Forelimb muscle (tissue), 1 donor: ENCODE measurements at regions not wholly inside any gene's neighbourhood (a gene's known extent, or its start where the extent isn't known, plus 50 kb on each side); places are given as distances from the start of the nearest gene placed in this dataset.

Experiments used
- DNase-seq: peaks from one replicate; pipeline ENCODE4 v3.0.0-alpha.2; 2013; ENCODE audit warnings: low read depth

DNA sequence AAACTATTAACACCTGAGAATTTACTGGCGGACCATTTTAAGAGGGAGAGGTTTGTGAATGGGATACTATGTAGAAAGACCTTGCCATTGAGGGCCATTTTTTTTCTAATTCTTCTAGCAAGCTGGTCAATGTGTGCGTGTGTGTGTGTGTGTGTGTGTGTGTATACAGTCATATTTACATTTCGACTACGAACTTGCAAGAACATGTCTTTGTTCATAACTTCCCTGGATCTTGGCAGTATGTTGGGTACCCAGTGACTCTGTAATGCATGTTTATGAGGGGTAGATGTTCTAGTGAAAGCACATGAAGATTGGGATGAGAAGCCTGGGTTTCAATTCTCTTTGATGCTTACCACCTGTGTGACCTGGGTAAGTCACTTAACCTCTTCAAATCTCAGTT, 133.6 kb downstream of the UBE2E3 start:
- no peak for DNase-seq

DNA sequence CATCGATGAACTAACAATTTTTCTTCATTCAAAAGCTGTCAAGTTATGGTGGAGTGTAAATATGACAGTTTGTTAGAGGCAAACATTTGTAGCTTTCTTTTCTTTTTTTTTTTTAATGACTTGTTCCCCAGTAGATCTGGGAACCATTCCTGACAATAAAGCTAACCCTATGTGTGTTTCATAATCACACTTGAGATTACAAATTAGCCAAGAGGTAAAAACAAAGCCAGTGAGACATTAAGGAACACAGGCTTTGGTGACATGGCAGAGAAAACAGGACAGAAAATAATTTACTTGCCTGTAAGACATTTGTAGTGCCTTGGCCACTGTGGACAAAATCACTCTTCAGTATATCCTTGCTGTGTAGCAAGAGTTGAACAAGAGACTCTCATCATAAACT, 135.9 kb downstream of the UBE2E3 start:
- DNase-seq, result no peak

DNA sequence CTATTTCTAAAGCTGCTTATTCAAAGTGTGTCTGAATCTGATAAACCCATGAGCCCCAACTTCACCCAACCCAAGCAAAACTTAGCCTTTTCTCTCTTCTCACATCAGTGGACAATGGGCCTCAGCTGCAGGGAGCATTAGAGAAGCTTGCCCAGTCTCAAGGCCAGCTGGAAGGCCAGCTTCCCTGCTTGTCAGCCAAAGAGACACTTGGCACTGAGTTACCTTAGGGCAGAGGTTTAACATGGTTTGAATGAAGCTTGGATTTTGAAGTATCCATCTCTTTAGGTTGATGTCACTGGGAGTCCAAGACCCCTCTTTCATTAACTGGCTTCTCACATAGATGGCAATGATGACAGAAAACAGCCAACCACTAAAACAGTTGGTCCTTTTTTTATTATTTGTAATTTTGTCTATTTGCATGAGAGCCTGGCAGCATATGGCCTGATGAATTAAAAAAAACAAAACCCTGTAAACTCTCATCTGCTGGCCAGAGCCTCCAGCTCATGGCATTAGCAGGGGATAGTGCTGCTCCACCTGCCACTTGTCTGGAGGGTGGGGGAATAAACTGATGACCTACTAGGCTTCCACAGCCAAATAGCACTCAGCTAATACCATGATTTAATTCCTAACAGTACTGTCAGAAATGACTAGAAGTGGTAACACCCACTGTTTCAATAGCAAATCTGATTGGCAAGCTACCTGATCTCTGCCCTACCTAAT, 137.0 kb downstream of the UBE2E3 start:
- DNase-seq, result no peak

DNA sequence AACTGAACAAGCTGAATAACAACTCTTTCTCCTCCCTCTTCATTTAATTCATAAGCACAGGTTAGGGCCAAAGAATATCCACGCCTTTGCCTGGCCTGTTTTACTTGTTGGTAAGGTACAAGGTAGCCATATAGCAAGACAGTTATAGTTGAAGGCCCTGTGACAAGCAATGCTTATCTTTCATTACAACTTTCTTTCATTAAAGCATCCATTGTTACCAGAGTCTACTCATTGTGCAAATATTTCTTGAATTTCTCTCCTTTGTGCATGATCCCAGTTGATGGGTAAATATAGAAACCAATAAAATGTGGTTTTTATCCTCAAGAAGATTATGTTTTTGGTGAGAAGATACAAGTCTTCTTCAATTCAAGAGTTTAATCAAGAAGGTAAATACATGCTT, 140.2 kb downstream of the UBE2E3 start:
- no peak for DNase-seq

DNA sequence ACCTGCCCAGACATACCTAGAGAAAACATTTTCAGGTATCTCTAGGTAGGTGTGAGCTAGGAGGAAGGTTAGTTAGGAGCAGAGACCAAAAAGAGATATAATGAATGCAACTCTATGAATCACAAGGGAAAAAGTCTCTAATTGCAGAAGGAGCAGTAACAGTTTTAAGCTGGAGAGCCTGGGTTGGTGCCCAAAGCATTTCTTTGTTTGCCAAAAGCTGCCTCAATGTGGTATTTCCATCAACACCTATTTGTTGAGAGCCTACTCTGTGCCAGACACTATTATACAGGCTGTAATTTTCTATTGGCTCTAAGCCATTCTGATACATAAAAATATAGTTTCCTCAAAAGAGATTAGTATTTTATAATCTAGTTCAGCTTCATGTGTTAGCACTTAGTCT, 141.6 kb downstream of the UBE2E3 start:
- DNase-seq, result no peak

DNA sequence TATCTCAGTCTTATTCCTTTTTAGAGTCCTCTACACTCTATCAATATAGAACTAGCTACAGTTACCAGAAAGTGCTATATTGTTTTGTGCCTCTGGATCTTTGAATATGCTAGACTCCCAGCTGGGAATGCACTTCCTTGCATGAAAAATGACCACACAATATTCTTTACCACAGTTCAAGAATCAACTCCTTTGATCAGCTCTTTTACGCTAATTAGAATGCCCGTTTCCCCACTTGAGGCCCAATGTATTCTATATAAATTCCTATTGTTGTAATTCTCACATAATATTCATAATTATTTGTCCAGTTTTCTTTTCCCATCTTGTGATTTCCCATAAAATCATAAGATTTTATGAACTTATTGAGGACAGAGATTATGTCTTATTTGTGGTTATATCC, 142.2 kb downstream of the UBE2E3 start:
- no peak for DNase-seq

DNA sequence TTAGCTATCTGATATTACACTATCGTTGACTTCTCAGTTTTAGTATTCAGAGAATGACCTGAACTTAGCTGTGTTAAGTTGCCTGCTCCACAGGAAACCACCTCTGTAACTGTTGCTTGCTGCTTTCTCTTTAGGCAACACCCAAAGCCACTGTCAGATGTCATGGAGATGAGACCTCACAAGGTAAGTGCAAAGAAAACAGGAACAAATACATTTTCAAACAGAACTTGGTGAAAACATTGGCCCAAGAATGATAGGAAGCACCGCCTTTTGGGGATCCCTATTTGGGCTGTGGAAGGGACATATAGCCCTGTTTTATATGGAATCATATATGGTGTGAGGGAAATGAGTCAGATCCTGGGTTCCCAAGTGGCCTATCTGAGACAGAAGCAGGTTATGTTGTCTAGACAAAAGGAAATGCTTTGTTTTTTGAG, 143.4 kb downstream of the UBE2E3 start:
- no peak for DNase-seq

DNA sequence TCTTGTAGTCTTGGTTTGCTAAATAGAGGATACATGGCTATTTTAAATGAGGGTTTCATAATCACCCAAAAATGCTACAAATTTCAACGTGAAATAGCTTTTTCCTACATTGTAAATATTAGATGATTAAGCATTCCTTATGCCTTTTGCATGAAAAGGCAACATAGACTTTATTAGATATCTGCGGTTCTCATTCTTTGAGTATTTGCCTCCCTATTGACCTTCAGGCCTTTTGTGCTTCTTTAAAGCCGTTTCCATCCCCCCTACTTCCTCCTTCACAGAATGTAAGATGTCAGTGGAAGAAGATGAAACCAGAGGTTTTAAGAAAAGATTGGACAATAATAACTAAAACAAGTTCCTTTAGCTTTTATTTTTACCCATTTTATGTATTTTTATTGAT, 144.1 kb downstream of the UBE2E3 start:
- no peak for DNase-seq

DNA sequence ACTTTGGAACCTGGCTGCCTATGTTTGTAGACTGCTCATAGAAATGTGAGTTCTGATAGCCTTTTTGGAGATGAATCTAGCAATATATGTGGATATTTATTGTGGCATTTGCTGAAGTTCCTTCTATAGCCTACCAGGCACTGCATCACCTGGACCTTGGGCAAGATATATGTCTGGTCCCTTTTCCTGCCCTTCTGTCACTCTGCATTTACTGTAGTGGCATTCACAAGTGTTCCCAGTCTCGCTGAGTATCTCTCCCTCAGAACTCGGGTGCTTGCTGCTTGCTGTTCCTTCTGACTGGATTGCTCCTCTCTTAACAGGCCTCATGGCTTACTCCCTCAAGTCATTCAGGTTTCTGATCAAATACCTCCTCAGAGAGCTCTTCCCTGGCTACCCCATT, 145.0 kb downstream of the UBE2E3 start:
- DNase-seq, result no peak

DNA sequence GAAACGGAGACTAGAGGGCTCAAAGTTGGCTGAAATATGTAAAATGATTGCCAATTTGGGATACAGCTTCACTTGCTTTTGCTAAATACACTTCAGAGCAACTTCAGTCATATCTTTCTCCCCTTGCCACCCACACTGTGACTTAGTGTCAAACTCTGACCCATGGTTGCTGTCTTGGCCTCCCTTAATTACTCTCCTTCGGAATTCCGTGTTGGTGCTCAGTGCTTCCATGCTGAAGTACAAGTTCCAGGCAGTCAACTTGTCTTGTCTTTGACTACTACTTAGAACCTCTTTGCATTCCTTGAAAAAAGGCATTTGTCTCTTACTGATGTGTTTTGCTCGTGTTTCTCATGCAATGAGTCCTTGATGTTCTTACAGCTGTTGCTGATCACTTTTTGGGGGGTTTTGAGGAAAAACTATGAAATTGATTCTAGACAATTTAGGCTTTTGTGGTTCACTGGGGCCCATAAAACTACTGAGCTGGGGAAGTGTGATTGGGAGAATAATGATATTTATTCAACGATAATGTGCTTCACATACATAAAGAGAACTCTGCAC, 146.0 kb downstream of the UBE2E3 start:
- no peak for DNase-seq

DNA sequence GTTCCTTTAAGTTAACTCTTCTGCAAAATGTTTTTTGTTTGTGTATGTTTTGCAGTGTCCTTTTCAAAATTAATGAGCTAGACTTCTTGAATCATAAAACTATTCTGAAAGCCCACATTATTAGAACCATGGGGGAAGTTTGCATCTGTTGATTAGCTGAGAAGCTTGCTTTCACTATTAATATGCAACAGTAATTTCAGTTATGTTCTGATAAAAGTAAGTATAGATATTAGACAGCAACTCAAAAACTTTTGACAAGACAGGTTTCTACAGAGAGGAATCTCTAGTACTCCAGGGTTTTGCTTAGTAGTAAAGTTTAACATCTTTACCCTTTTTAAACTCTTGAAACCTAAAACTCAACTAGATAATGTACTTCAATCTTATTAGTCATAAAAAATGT, 147.8 kb downstream of the UBE2E3 start:
- no peak for DNase-seq

DNA sequence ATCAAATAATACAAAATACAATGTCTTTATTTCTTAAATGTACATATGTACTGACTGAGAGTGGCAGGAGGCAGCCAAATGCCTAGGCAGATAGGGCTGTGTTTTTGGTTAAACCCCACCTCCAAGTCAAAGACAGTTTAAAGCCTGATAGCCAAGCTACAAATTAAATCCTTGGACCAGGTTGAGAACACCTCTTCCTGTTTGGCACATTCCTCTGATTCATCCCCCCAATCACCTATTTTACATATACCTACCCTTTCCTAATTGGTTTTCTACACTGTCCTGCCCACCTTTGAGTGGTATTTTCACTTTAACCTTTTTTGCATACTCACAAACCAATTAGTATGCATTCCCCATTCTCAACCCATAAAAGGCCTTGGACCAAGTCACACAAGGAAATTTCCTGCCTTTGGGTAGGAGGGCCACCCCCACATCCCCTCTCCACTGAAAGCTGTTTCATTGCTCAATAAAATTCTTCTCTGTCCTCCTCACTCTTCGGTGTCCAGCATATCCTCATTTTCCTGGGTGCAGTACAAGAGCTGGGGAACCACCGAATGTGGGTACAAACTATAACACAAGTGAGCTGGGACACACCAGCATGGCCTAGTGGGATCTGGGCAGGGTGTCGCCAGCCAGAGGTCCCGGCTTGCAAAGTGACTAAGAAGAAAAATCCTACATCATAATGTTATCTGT, 149.1 kb downstream of the UBE2E3 start:
- DNase-seq, result no peak

DNA sequence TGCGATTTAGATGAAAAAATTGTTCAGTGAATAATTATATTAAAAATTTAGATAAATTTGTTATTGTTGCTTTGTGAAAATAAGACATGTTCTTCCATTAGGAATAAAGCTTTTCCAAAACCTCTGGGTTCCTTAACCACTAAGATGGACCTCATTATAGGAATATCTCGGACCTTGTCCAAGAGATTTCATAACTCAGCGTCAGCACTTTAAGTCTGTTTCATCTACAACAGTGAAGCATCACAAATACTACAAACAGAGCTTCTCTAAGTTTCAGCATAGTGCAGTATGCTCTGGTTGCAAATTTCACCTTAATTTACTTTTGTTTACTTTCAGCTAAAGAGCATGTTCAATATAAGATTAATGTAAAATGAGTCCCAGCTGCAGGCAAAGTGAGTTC, 150.3 kb downstream of the UBE2E3 start:
- DNase-seq, result no peak

DNA sequence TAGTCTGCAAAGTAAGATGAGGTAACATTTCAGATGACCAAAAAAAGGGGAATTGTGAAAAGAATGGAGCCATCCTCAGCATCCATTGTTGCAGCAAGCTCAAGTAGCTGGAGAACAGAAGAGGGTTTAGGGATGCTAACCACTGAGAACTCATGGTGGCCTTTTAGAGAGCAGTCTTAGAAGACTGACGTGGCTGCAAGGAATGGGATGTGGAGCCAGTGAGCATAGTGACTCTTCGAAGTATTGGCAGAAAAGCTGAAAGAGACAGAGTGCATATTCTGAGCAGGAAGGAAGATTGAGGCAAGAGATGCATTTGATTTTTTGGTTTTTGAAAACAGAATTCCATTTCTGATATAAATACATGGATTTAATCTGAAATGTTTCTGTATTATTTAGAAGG, 151.2 kb downstream of the UBE2E3 start:
- DNase-seq, result no peak

DNA sequence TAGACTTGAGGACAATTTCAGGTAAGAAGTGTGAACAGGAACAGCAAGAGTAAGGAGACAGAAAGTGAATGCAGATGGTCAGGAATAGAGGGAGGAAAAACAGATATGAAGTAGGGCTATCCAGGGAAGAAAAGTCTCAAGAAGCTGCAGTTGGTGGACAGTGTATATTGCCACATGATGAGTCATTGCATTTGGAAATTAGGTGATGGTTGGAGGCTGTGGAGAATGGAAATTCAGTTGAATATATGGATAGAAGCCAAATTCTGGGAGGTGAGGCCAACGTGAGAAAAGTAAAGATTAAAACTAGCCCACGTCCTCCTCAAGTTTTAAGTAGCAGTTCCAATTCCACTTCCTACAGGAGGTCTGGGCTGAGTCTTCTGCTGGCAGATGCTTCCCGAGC, 158.4 kb downstream of the UBE2E3 start:
- no peak for DNase-seq

DNA sequence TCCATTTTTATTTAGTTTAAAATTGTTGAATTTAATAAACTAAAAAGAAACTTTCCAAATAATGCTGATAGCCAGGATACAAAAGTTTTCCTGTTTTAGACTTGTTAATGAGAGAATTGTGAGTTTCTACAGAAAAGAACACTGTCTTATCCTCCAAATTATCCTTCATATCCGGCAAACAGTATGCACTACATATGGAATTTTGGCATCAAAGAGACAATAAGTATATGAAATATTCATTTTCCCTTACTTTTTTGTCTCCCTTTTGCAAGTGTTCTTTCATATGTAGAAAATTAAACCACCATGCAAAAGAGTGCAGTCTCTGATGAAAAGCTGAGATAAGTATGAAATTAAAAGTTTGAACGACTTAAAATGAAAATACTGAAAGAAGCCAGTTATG, 159.4 kb downstream of the UBE2E3 start:
- DNase-seq, result no peak

DNA sequence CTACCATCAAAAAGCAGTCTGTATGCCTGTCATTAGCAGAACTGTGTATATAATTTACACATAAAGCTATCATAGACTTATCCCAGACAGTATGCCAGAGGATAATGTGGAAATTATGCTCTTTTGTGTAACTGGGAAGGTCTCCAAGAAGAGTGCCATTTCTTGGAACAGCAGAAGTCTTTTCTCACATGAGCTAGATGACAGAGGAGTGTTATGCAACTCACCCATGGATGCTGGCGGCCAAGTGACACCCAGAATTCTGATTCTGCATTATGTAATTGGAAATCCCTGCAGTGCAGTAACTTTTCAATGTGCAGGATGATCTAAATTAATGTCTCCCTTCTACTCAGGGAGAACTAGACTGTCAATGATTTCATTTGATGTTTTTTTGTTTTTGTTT, 160.0 kb downstream of the UBE2E3 start:
- no peak for DNase-seq

DNA sequence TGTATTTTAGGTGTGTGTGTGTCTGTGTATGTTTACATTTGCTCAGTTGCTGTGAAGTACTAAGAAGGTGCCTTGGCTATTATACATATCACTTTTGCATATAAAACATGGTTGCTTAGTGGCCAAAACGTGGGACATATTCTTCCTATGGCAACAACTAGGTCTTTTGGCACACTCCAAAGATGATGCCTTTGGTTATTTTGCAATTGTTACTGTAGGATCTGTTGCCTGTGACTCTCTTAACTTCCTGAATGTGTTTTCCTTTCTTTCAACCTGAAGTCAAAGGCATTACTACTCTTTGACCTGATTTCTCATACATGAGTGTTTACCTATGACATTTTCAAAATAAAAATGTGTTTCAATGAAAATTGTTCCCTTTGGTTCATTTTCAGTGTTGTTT, 160.5 kb downstream of the UBE2E3 start:
- DNase-seq, result no peak

DNA sequence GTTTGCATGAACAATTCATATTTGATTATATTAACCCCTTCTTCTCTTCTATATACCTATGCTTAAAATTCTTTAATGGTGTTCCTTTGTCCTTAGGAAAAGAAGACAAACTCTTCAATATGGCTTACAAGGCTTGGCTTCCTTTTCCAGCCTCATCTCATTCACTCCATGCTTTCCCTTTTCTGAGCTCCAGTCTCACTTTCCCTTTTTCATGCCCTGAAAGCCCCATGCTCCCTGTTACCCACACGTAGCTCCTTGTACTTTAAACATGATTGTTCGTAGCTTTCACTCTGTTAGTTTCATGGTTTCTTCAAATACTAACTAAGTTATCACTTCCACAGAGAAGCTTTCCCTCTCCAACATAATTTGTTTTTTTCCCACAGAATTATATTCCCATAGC, 161.3 kb downstream of the UBE2E3 start:
- no peak for DNase-seq

DNA sequence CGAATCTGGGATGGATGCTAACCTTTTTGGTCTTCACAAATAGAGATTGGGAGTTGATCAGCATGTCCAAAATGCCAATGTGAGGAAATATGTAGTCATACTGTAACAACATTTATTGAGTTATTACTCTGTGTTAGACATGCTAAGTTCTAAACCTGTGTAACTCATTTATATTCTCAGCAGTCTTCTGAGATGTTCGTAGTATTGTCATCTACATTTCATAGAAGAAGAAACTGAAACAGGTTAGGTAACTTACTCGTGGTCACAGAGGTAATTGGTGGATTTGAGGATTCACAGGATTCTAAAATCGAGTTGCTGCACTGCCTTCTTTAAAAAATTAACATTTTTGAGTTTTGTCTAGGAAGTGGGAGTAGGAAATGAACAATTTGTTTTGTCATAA, 162.1 kb downstream of the UBE2E3 start:
- DNase-seq, result no peak

DNA sequence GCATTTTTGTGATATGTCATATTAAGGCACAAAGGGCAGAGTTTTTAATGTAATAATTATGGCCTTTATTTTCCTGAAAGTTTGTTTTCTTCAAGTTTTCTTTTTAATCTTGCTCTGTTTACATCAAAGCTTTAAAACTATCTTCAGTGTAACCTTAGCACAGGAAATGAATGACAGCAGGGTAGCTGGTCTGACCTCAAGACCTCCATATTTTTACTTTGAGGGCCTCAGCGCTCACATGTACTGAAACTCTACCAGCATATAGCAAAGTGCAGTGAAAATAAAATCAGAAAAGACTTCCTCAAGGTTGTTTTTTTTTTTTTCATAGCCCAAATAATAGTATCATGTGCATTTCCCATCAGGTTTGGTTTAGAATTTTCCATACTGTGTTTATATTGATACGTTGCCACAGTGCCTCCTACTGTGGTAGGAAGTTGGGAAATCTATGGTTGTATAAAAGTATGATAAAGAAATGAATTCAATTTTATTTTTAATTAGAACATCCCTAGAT, 163.4 kb downstream of the UBE2E3 start:
- DNase-seq, result no peak

DNA sequence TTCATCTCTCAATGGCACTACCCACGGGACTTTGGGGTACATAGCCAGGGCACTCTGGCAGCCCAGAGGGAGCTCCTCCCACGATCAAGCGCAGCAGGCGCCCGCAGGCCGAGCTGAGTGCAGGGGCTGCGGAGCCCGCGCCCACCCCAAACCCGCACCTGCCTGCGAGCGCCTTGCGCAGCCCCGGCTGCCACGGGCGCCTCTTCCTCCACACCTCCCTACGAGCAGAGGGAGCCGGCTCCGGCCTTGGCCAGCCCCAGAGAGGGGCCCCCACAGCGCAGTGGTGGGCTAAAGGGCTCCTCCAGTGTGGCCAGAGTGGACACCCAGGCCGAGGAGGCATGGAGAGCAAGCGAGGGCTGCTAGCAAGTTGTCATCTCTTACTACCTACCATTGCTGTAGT, 165.2 kb downstream of the UBE2E3 start:
- no peak for DNase-seq

DNA sequence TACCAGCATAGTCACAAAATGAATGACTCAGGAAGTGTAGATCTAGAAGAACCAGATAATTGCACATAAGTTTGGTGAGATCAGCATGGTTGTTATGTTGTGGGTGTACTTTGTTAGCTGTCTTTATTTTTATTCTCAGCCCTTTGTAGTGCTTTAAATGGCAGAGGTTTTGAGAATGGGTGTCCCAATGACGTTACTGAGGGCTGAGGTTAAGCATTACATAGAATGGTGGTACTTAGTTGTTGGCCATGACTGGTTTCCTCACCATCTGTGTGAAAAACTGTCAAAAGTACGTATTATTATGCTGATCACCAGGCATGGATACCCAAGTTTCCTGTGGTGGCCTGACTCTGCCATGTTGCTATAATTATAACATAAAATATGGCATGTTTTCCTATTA, 165.8 kb downstream of the UBE2E3 start:
- no peak for DNase-seq
